ENCODE measurements at regions not wholly inside any gene's neighbourhood (a gene's known extent, or its start where the extent isn't known, plus 50 kb on each side); places are given as distances from the start of the nearest gene placed in this dataset.
"Not testable (repeated sequence)": the region's sequence is repeated elsewhere in the genome, so short reads cannot be mapped to it uniquely, and the experiment has no call there.

DNA sequence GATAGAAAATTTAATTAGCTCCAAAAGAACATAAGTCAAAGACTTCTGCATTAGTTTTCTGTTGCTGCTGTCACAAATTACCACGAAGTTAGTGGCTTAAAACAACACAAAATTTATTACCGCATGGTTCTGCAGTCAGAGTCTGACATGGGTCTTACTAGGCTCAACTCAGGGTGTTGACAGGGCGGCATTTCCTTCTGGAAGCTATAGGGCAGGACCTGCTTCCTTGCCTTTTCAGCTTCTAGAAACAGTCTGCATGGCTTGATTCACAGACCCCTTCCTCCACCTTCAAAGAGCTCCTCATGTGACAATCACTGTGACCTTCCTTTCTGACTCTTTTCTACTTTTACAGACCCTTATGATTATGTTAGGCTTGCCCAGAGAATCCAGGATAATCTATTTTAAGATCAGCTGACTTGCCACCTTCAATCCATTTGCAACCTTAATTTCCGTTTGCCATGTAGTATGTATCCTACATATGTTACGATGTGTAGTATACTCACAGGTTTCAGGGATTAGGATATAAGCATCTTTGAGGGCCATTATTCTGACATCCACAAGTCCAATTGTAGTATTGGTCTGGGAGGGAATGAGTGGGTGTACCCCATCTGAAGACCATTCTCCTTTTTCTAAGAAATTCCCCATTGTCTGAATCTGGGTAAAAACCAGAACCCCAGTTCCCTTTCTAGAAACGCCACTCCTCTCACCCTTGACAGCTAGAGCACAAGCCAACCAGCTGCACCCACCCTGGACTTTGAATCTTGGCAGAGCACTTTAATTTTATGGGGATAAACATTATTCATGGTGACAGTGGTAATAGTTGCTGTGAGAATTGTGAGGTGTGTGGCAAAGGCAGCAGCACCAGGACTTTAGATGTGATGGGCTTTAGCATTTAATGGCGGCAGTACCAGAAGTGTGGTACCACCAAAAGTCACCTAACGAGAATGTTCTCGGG, 265.5 kb downstream of the KCNJ2 start:
- Histone ChIP-seq H3K36me3 (ENCODE audit: control insufficient read depth, insufficient read depth, low read length) (no peaks in the 10 kb centered on the region), H3K4me1 (ENCODE audit: control insufficient read depth, insufficient read depth, low read length, poor library complexity, severe bottlenecking) (no peaks in the 10 kb centered on the region), H3K27me3 (ENCODE audit: control insufficient read depth, insufficient read depth, low read length) (no peaks in the 10 kb centered on the region), H3K4me3 (ENCODE audit: low read depth, low read length) (no peak overlapping the region), H3K27ac (ENCODE audit: insufficient read depth, low read length, poor library complexity, severe bottlenecking) (no peak overlapping the region), H3K9me3 (ENCODE audit: control insufficient read depth in 2 of 2, low read length in 2 of 2) (no peaks in the 10 kb centered on the region)
- Mint-ChIP-seq H3K4me1 (no peaks in the 10 kb centered on the region), H3K36me3 (no peaks in the 10 kb centered on the region), H3K27ac (no peak overlapping the region), H3K9me3 (peaks cover 0 to 20% (median 4%) of the 10 kb centered on the region in 7 donors), H3K4me3 (no peak overlapping the region), H3K27me3 (no peaks in the 10 kb centered on the region)
- ATAC-seq (ENCODE audit: low read depth in 2 of 2) (no peak), DNase-seq (no peak)

DNA sequence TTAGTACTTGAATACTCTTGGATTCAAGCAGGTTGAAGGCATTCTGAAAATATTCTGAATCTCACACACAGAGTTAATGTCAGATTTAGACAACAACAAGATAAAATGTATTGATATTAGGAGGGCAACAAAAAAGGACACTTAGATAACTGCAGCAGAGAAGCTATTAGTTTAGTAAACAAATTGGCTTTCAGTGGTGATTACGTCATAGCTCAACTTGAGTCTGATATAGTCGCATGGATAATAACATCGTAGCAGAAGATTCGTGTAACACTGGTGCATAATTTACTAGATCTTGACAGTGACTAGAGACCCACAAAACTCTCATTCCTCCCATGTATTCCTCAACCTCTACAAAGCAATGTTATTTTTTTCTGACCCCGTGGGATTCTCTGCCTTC, 268.3 kb downstream of the KCNJ2 start:
- no peaks in the 10 kb centered on the region for H3K27me3 ChIP-seq (ENCODE audit: control insufficient read depth, insufficient read depth, low read length)
- no peak overlapping the region for H3K27ac ChIP-seq (ENCODE audit: insufficient read depth, low read length, poor library complexity, severe bottlenecking)
- no peaks in the 10 kb centered on the region for H3K36me3 ChIP-seq (ENCODE audit: control insufficient read depth, insufficient read depth, low read length)
- no peaks in the 10 kb centered on the region for H3K9me3 ChIP-seq (ENCODE audit: control insufficient read depth in 2 of 2, low read length in 2 of 2)
- Mint-ChIP-seq H3K27ac (no peak overlapping the region), H3K9me3 (peaks cover 0 to 15% (median 0%) of the 10 kb centered on the region in 7 donors), H3K4me3 (no peak overlapping the region), H3K36me3 (no peaks in the 10 kb centered on the region), H3K4me1 (no peaks in the 10 kb centered on the region), H3K27me3 (no peaks in the 10 kb centered on the region)
- H3K4me3 ChIP-seq (ENCODE audit: low read depth, low read length), result no peak overlapping the region
- ATAC-seq (ENCODE audit: low read depth in 2 of 2), result no peak
- DNase-seq, result no peak
- H3K4me1 ChIP-seq (ENCODE audit: control insufficient read depth, insufficient read depth, low read length, poor library complexity, severe bottlenecking), result no peaks in the 10 kb centered on the region

DNA sequence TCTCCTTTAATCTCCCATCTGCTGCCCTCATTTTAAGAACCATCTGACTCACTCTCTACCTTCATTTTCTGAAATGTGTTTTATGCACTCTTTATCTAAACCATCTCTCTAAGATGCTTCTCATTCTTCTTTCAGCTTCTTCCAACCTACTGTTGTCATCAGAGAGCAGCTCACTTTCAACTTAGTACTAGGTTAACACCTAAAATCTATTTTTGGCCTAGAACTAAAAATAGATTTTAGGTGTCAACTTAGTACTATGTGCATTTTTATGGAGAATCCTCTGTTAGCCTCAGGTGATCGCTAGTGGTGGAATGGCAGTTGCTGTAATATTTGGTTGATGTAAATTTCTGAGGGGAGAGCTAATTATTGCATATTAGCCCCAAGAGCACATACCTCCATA, 277.1 kb downstream of the KCNJ2 start:
- H3K4me1 ChIP-seq (ENCODE audit: control insufficient read depth, insufficient read depth, low read length, poor library complexity, severe bottlenecking), result no peaks in the 10 kb centered on the region
- Mint-ChIP-seq H3K27me3 (no peaks in the 10 kb centered on the region), H3K27ac (no peak overlapping the region), H3K36me3 (no peaks in the 10 kb centered on the region), H3K4me1 (no peaks in the 10 kb centered on the region), H3K4me3 (no peak overlapping the region), H3K9me3 (peaks cover 0 to 12% (median 0%) of the 10 kb centered on the region in 7 donors)
- no peaks in the 10 kb centered on the region for H3K9me3 ChIP-seq (ENCODE audit: control insufficient read depth in 2 of 2, low read length in 2 of 2)
- H3K27ac ChIP-seq (ENCODE audit: insufficient read depth, low read length, poor library complexity, severe bottlenecking), result no peak overlapping the region
- no peak for ATAC-seq (ENCODE audit: low read depth in 2 of 2)
- DNase-seq, result no peak
- no peaks in the 10 kb centered on the region for H3K27me3 ChIP-seq (ENCODE audit: control insufficient read depth, insufficient read depth, low read length)
- no peak overlapping the region for H3K4me3 ChIP-seq (ENCODE audit: low read depth, low read length)
- no peaks in the 10 kb centered on the region for H3K36me3 ChIP-seq (ENCODE audit: control insufficient read depth, insufficient read depth, low read length)

DNA sequence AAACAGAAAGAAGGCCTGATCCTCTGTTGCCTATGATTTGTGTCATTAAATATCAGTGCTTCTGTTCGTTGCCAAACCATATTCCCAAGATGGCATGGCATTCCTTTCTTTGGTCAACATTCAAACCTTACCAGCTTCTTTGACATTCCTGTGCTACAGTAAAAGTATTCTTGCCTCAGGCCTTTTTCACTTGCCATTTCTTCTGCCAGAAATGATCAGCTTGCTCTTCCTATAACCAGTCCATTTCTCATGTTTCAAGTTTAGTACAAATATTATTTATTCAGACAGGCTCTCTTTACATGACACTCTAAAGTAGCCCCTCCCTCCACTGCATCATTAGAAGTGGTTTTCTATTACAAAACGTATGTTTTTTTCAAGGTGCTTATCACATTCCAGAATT, 278.3 kb downstream of the KCNJ2 start:
- no peaks in the 10 kb centered on the region for H3K4me1 Mint-ChIP-seq
- DNase-seq (no peak), ATAC-seq (ENCODE audit: low read depth in 2 of 2) (no peak)
- H3K36me3 Mint-ChIP-seq, result no peaks in the 10 kb centered on the region
- H3K27me3 ChIP-seq (ENCODE audit: control insufficient read depth, insufficient read depth, low read length), result no peaks in the 10 kb centered on the region
- no peaks in the 10 kb centered on the region for H3K4me1 ChIP-seq (ENCODE audit: control insufficient read depth, insufficient read depth, low read length, poor library complexity, severe bottlenecking)
- no peaks in the 10 kb centered on the region for H3K36me3 ChIP-seq (ENCODE audit: control insufficient read depth, insufficient read depth, low read length)
- no peak overlapping the region for H3K27ac ChIP-seq (ENCODE audit: insufficient read depth, low read length, poor library complexity, severe bottlenecking)
- H3K4me3 Mint-ChIP-seq, result no peak overlapping the region
- no peaks in the 10 kb centered on the region for H3K9me3 ChIP-seq (ENCODE audit: control insufficient read depth in 2 of 2, low read length in 2 of 2)
- no peak overlapping the region for H3K27ac Mint-ChIP-seq
- no peaks in the 10 kb centered on the region for H3K27me3 Mint-ChIP-seq
- no peak overlapping the region for H3K4me3 ChIP-seq (ENCODE audit: low read depth, low read length)
- peaks cover 0 to 16% (median 1%) of the 10 kb centered on the region in 7 donors for H3K9me3 Mint-ChIP-seq

DNA sequence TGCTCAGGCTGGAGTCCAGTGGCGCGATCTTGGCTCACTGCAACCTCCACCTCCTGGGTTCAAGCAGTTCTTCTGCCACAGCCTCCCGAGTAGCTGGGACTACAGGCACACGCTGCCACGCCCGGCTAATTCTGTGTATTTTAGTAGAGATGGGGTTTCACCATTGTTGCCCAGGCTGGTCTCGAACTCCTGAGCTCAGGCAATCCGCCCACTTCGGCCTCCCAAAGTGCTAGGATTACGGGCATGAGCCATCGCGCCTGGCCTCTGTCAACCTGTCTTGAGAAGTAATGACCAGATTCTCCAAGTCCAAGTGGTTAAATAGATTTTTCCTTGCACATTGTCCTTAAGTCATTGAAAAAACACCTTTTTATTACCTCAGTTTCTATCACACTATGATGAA, 283.7 kb downstream of the KCNJ2 start:
- ATAC-seq (ENCODE audit: low read depth in 2 of 2); H3K4me3 Mint-ChIP-seq; H3K27ac Mint-ChIP-seq; H3K36me3 ChIP-seq (ENCODE audit: control insufficient read depth, insufficient read depth, low read length); H3K27me3 ChIP-seq (ENCODE audit: control insufficient read depth, insufficient read depth, low read length); H3K4me3 ChIP-seq (ENCODE audit: low read depth, low read length); H3K36me3 Mint-ChIP-seq; H3K9me3 ChIP-seq (ENCODE audit: control insufficient read depth in 2 of 2, low read length in 2 of 2); H3K27ac ChIP-seq (ENCODE audit: insufficient read depth, low read length, poor library complexity, severe bottlenecking); H3K4me1 Mint-ChIP-seq; H3K4me1 ChIP-seq (ENCODE audit: control insufficient read depth, insufficient read depth, low read length, poor library complexity, severe bottlenecking); DNase-seq; H3K27me3 Mint-ChIP-seq: not testable (repeated sequence)
- peaks cover 0 to 19% (median 5%) of the 10 kb centered on the region in 7 donors for H3K9me3 Mint-ChIP-seq

DNA sequence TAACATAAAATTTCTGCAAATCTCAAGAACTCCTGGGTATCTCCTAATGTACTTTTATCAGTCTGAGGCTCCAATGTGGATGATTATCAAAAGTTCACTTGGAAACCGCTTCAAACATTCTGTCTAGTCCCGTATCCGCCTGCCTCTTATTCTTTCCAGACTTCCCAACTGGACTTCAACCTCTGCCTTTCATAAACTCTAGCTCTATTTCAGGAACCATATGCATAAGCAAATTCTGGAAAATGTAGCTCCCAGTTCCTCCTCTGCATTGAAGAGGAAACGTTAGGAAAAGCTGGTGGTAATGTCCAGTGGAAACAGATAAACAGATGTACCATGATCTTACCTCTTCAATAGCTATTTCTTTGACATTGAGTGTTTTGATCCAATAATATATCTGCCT, 285.0 kb downstream of the KCNJ2 start:
- H3K4me1 Mint-ChIP-seq, result peaks cover 0 to 4% (median 0%) of the 10 kb centered on the region in 4 donors
- no peak overlapping the region for H3K4me3 ChIP-seq (ENCODE audit: low read depth, low read length)
- H3K36me3 Mint-ChIP-seq, result no peaks in the 10 kb centered on the region
- H3K4me3 Mint-ChIP-seq, result no peak overlapping the region
- no peak overlapping the region for H3K27ac Mint-ChIP-seq
- peaks cover 0 to 19% (median 5%) of the 10 kb centered on the region in 7 donors for H3K9me3 Mint-ChIP-seq
- no peak overlapping the region for H3K27ac ChIP-seq (ENCODE audit: insufficient read depth, low read length, poor library complexity, severe bottlenecking)
- H3K36me3 ChIP-seq (ENCODE audit: control insufficient read depth, insufficient read depth, low read length), result no peaks in the 10 kb centered on the region
- DNase-seq, result no peak
- ATAC-seq (ENCODE audit: low read depth in 2 of 2), result no peak
- peaks cover 0 to 5% of the 10 kb centered on the region in 2 experiments for H3K9me3 ChIP-seq (ENCODE audit: control insufficient read depth in 2 of 2, low read length in 2 of 2)
- no peaks in the 10 kb centered on the region for H3K27me3 ChIP-seq (ENCODE audit: control insufficient read depth, insufficient read depth, low read length)
- no peaks in the 10 kb centered on the region for H3K4me1 ChIP-seq (ENCODE audit: control insufficient read depth, insufficient read depth, low read length, poor library complexity, severe bottlenecking)
- H3K27me3 Mint-ChIP-seq, result no peaks in the 10 kb centered on the region

DNA sequence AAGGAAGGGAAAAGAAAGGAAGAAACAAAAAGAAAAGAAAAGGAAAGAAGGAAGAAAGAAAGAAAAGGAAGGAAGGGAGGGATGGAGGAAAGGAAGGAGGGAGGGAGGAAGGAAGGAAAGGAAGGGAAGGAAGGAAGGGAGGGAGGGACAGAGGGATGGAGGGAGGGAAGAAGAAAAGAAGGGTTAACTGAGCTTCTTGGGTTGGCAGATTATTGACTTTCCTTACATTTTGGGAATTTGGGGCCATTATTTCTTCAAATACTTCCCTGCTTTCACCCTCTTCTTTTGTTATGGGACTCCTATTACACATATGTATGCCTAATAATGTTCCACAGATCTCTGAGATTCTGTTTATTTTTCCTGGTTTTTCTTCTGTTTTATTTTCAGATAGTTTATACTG, 285.6 kb downstream of the KCNJ2 start:
- H3K36me3 ChIP-seq (ENCODE audit: control insufficient read depth, insufficient read depth, low read length), result no peaks in the 10 kb centered on the region
- Mint-ChIP-seq H3K27ac (no peak overlapping the region), H3K4me1 (peaks cover 0 to 4% (median 0%) of the 10 kb centered on the region in 4 donors), H3K9me3 (peaks cover 0 to 19% (median 5%) of the 10 kb centered on the region in 7 donors), H3K36me3 (no peaks in the 10 kb centered on the region), H3K4me3 (no peak overlapping the region), H3K27me3 (no peaks in the 10 kb centered on the region)
- H3K9me3 ChIP-seq (ENCODE audit: control insufficient read depth in 2 of 2, low read length in 2 of 2), result peaks cover 0 to 5% of the 10 kb centered on the region in 2 experiments
- ATAC-seq (ENCODE audit: low read depth in 2 of 2) (no peak), DNase-seq (no peak)
- no peak overlapping the region for H3K27ac ChIP-seq (ENCODE audit: insufficient read depth, low read length, poor library complexity, severe bottlenecking)
- H3K4me3 ChIP-seq (ENCODE audit: low read depth, low read length), result no peak overlapping the region
- no peaks in the 10 kb centered on the region for H3K27me3 ChIP-seq (ENCODE audit: control insufficient read depth, insufficient read depth, low read length)
- no peaks in the 10 kb centered on the region for H3K4me1 ChIP-seq (ENCODE audit: control insufficient read depth, insufficient read depth, low read length, poor library complexity, severe bottlenecking)

DNA sequence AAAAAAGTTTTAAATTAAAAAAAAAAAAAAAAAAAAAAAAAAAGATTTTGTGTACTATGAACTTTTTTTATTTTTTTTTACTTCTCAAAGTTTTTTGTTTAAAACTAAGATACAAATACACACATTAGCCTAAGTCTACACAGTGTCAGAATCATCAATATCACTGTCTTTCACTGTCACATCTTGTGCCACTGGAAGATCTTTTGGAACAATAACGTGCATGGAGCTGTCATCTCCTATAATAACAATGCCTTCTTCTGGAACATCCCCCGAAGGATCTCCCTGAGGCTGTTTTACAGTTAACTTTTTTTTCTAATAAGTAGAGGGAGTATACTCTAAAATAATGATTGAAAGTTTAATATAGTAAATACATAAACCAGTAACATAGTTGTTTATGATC, 295.7 kb downstream of the KCNJ2 start:
- Histone ChIP-seq H3K27me3 (ENCODE audit: control insufficient read depth, insufficient read depth, low read length) (no peaks in the 10 kb centered on the region), H3K36me3 (ENCODE audit: control insufficient read depth, insufficient read depth, low read length) (no peaks in the 10 kb centered on the region), H3K27ac (ENCODE audit: insufficient read depth, low read length, poor library complexity, severe bottlenecking) (no peak overlapping the region), H3K9me3 (ENCODE audit: control insufficient read depth in 2 of 2, low read length in 2 of 2) (no peaks in the 10 kb centered on the region), H3K4me1 (ENCODE audit: control insufficient read depth, insufficient read depth, low read length, poor library complexity, severe bottlenecking) (no peaks in the 10 kb centered on the region), H3K4me3 (ENCODE audit: low read depth, low read length) (no peak overlapping the region)
- Mint-ChIP-seq H3K27ac (no peak overlapping the region), H3K27me3 (no peaks in the 10 kb centered on the region), H3K4me1 (no peaks in the 10 kb centered on the region), H3K36me3 (no peaks in the 10 kb centered on the region), H3K9me3 (peaks cover 0 to 2% (median 0%) of the 10 kb centered on the region in 7 donors), H3K4me3 (no peak overlapping the region)
- no peak for DNase-seq
- ATAC-seq (ENCODE audit: low read depth in 2 of 2), result no peak
